ENCODE measurements at regions not wholly inside any gene's neighbourhood (a gene's known extent, or its start where the extent isn't known, plus 50 kb on each side); places are given as distances from the start of the nearest gene placed in this dataset.

DNA sequence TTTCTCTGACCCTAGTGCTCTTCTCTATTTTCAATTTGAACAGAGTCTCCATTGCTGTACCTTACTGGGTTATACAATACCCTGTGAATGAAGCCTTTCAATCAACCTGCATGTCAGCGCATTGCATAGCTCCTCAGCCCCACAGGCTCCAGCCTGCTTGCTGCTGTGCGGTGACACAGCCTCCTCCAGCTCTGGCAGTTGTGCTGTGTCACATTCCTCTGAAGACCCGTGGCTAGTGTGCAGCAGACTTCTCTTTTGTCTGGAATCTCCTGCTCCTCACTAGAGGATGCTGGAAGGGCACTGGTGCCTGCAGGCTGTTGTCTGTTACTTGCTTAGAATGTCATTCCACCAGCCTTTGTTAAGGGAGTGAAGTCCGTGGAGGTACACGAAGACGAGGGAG lies 390.1 kb upstream of the B3GAT1 start:
- H3K27me3 ChIP-seq: peaks cover 26% of the 10 kb centered on the region
- H3K36me3 ChIP-seq: no peaks in the 10 kb centered on the region
- H3K9me3 ChIP-seq: no peaks in the 10 kb centered on the region
- no peak overlapping the region for H3K4me3 ChIP-seq
- no peak for DNase-seq

DNA sequence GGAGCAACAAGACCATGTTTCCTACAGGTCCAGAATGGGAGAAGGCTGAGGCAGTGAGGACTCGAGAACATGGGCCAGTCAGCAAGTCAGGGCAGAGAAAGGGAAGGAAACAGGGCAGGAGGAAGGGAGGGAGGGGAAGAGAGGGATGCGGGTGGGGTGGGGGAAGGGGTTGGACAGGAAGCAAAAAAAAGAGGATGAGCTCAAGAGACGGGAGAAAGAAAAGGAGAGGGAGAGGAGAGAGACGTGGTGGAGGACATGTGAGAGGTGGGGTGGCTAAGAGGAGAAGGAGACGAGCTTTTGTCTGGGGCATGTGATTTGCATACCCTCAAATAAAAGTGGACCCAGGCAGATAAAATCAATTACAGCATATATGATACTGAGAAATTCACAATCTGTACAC lies 389.5 kb upstream of the B3GAT1 start:
- H3K4me3 ChIP-seq: no peak overlapping the region
- peaks cover 26% of the 10 kb centered on the region for H3K27me3 ChIP-seq
- no peaks in the 10 kb centered on the region for H3K9me3 ChIP-seq
- no peaks in the 10 kb centered on the region for H3K36me3 ChIP-seq
- DNase-seq: no peak

DNA sequence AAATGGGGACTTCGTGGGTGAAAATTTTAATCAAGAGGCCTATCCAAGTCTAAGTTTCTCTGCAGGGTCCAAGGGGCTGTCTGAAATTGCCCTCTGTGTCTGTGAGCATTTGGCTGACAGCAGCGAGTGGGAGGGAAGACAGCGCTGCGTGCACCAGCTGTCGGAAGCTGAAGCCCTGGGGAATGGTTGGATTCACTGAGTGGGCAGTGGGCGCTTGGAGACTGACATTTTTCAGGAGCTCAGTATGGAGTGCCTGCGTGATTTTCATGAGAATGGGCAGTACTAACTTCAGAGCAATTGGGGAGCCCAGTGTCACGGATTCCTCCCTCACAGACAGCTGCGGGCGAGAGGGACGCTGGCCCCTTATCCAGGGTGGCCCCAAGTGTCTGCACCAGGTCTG lies 388.8 kb upstream of the B3GAT1 start:
- H3K36me3 ChIP-seq: no peaks in the 10 kb centered on the region
- DNase-seq: no peak
- H3K27me3 ChIP-seq: peaks cover 26% of the 10 kb centered on the region
- H3K4me3 ChIP-seq: no peak overlapping the region
- H3K9me3 ChIP-seq: no peaks in the 10 kb centered on the region

DNA sequence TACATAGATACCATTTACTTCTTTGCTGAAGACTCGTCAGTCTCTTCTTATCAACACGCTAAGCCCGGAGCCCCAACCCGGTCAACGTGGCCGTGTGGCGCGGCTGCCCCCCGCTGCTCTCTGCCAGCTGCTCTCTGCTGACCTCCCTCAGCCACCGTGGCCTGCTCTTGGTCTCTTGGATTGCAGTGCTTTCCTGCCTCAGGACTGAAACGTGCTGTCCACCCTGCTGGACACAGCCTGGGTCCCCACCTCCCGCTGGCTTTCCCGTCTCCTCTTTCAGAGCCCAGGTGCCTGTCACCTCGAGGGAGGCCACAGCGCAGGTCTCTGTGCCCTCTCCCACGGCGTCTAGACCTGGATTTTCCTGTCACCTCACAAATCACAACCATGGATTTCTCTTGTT lies 388.1 kb upstream of the B3GAT1 start:
- Histone ChIP-seq H3K27me3 (peaks cover 20% of the 10 kb centered on the region), H3K9me3 (no peaks in the 10 kb centered on the region), H3K4me3 (no peak overlapping the region), H3K36me3 (no peaks in the 10 kb centered on the region)
- no peak for DNase-seq

DNA sequence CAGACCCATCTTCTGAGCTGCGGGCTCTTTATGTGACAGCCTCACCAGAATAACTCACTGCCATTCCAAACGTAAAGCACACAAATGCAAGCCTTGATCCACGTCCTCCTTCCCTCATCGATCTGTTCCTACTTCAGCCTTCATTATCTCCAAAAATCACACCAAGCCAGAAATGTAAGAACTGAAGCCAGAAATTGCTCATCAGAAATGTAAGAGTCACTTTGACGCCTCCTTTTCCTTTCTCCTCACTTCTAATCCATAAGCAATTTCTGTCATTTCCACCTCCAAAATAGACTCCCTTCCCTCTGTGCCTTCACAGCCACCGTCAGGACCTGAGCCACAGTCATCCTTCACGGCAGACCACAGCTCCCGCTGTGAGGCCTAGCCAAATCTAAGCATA lies 387.3 kb upstream of the B3GAT1 start:
- H3K36me3 ChIP-seq: no peaks in the 10 kb centered on the region
- H3K27me3 ChIP-seq: peaks cover 15% of the 10 kb centered on the region
- no peak for DNase-seq
- no peaks in the 10 kb centered on the region for H3K9me3 ChIP-seq
- H3K4me3 ChIP-seq: no peak overlapping the region

DNA sequence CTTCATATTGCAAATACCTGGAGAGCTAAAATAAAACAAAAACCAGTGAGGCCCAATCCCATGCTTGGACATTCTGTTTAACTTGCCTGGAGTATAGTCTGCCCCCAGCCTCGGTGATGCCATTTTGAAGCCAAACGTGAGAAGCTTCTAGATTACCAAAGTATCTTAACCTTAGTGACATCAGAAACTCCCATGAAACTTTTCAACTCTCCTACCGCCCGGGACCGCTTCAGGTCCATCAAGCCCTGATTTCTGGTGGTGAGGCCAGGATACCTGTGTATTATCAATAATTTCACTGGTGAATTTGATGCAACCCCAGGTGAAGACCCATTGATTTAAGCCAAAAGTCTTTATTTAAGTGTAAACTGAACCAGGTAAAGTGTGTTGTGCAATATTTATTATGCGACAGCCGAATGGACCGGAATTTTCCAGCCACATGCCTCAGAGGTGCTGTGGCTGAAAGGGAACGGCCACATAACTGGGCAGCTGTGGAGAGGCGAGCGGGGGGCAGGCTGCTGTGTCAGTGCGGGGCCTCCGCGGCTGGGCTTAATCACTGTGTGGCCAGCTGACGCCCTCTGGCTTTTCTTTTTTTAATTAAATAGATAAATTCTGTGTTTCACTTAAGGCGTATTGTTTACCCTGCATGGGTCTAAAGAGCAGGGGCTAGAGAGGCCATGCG lies 385.5 kb upstream of the B3GAT1 start:
- no peak for DNase-seq
- H3K36me3 ChIP-seq: no peaks in the 10 kb centered on the region
- peaks cover 8% of the 10 kb centered on the region for H3K27me3 ChIP-seq
- H3K4me3 ChIP-seq: no peak overlapping the region
- H3K9me3 ChIP-seq: no peaks in the 10 kb centered on the region

DNA sequence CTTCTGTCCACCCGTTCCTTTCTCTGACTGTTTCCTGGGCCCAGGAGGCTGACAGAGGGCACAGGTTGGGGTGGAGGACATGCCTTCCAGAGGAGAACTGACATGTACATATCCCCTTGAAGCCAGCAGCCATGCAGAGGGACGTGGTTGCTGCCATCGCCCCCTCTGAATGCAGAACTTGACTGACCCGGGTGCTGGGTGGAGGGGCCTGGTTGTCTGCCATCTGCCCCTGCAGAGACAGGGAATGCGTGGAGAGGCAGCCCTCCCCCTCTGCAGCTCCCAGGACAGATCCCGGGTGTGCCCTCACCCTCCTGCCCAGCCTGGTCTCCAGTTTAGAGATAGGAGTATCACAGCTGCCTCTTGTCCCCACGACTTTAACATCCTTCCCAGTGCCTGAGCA lies 383.0 kb upstream of the B3GAT1 start:
- no peak for DNase-seq
- Histone ChIP-seq H3K4me3 (no peak overlapping the region), H3K36me3 (no peaks in the 10 kb centered on the region), H3K9me3 (no peaks in the 10 kb centered on the region), H3K27me3 (peaks cover 9% of the 10 kb centered on the region)

DNA sequence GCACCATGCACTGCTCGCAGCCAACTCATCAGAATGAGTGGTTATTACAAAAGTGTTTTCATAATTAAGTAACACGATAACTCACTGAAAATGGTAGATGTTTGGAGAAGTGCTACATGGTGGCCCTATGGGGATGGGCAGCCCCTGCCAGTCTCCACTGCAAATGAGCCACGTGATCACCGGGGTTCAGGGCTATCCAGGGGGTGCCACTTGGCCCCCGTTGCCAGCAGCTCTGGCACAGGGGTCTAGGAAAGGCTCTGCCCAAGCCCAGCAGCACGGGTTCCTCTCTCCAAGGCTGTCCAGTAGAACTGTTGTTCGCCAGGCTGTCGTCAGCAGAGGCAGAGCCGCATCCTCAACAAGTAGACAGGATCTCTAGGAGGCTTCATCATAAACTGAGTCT lies 382.1 kb upstream of the B3GAT1 start:
- no peaks in the 10 kb centered on the region for H3K36me3 ChIP-seq
- H3K27me3 ChIP-seq: peaks cover 9% of the 10 kb centered on the region
- H3K4me3 ChIP-seq: no peak overlapping the region
- no peak for DNase-seq
- no peaks in the 10 kb centered on the region for H3K9me3 ChIP-seq

DNA sequence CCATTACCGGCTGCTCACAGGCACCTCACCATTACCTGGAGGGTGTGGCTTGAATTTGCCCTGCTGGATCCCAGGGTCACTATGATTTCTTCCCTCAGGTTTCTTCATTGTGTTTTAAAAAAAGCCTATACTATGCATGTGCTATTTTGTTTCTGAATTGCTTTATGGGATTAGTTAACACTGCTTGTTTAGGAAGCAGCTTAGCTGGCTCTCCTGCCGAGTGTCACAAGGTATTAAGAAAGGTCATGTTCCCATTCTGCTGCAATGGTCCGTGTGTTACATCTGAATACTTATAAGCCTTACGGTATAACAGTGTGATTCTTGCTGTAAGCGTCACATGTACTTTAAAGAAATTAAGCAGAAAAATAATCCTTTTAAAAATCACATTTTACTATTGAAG lies 380.6 kb upstream of the B3GAT1 start:
- peaks cover 12% of the 10 kb centered on the region for H3K27me3 ChIP-seq
- no peaks in the 10 kb centered on the region for H3K36me3 ChIP-seq
- DNase-seq: no peak
- H3K9me3 ChIP-seq: no peaks in the 10 kb centered on the region
- no peak overlapping the region for H3K4me3 ChIP-seq

DNA sequence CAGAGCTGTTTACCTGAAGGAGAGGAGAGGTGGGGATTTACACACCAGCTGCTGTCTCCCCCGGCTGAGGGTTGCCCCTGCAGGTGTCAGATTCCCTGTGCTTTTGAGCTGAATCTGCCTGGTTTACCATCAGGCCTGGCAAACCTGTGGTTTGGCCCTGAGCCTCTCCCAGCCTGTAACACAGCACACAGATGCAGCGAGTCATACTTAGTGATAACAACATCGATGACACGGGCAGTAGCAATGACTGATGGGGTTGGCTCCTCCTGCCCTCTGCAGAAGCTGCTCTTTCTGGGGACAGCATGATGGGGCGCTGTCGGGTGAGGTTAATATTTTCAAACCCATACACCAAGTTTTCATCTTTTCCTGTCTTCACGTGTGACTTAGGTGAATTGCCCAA lies 380.0 kb upstream of the B3GAT1 start:
- H3K36me3 ChIP-seq: no peaks in the 10 kb centered on the region
- no peak overlapping the region for H3K4me3 ChIP-seq
- DNase-seq: peak; percentile 19
- no peaks in the 10 kb centered on the region for H3K9me3 ChIP-seq
- peaks cover 14% of the 10 kb centered on the region for H3K27me3 ChIP-seq

DNA sequence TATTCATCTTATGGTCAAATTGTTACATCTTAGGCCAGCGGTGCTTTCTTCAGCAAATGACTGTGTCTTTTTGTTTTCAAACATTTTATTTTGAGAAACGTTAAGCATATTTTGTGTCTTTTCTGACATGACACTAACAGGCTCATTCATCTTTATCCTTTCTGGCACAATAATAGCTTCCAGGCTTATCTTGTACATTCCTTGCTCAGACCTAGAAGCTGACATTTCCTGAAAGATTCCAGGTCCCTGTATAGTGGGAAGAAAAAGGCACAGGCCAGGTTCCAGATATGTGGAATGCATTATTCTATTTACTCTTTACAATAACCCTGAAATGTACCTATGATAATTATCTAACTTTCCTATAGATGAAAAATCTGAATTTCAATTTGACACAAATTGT lies 379.1 kb upstream of the B3GAT1 start:
- no peaks in the 10 kb centered on the region for H3K9me3 ChIP-seq
- no peak overlapping the region for H3K4me3 ChIP-seq
- peaks cover 15% of the 10 kb centered on the region for H3K27me3 ChIP-seq

DNA sequence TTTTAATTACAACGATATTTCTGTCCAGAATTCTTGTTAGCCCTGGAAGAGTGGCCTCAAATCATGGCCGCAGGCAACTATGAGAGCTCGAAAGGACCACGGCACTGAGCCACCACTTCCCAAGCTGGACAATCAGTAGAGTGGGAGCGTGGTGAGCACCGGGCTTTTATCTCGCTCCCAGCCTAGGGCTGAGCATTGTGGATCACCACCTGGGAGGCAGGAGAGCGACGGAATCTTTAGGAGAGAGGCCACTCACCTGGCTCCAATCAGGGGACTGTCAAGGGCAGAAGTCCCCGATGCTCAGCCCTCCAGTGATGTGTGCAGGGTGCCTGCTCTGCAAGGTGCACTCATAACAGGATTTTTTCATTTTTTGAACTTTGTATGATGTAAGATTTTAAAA lies 377.1 kb upstream of the B3GAT1 start:
- Histone ChIP-seq H3K9me3 (no peaks in the 10 kb centered on the region), H3K36me3 (no peaks in the 10 kb centered on the region), H3K4me3 (no peak overlapping the region), H3K27me3 (peaks cover 14% of the 10 kb centered on the region)
- no peak for DNase-seq

More for the DNA sequence above, 379.1 kb upstream of the B3GAT1 start:
- no peak for DNase-seq
- no peaks in the 10 kb centered on the region for H3K36me3 ChIP-seq

DNA sequence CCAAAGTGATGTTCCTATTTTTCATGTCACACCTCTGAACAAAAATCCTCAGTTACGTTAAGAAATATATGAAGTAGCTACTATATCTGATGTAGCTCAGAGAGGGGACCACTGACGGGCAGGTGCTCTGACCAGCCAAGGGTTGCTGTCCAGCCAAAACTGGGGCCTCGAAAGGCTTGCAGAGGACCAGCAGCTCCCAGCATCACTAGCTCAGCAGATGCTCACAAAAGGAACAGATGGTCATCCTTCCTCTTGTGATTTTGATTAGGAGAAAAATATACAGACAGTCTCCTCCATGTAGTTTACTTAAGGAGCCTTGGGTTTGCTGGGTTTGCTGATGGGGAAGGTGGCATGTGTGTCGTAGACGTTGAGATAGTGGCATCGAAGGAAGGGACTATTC lies 374.6 kb upstream of the B3GAT1 start:
- DNase-seq: no peak
- Histone ChIP-seq H3K9me3 (no peaks in the 10 kb centered on the region), H3K27me3 (peaks cover 10% of the 10 kb centered on the region), H3K36me3 (no peaks in the 10 kb centered on the region), H3K4me3 (no peak overlapping the region)

DNA sequence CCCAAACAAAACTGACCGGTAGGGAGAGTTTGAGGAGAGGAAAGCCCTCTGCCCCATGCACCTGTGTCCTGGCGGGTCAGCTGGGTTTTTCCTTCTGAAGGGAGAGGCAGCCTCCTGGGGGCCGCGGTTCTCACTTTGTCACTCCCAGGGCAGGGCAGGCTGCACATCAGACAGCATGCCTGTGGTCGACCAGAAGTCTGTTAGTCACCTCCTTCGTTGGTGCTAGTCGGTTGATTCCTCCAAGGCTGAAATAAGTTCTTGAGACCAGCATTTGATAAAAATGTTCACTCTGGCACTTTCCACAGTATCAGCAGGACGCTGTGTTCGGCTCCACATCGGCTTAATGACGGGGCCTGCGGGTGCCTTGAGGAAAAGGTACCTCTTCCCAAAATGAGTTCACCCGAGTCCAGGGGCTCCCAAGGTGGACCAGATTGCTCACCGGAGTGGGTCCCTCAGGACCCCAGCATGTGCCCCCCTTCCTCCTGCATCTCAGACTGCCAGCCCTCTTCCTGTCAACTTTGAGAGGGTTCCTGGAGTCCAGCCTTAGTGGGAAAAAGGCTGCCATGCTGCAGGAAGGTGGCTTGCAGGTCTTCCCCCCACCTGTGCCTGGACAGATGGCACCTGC lies 373.7 kb upstream of the B3GAT1 start:
- no peak overlapping the region for H3K4me3 ChIP-seq
- H3K36me3 ChIP-seq: no peaks in the 10 kb centered on the region
- H3K9me3 ChIP-seq: no peaks in the 10 kb centered on the region
- no peak for DNase-seq
- H3K27me3 ChIP-seq: peaks cover 6% of the 10 kb centered on the region; the same call in 1 of the 2 replicates

DNA sequence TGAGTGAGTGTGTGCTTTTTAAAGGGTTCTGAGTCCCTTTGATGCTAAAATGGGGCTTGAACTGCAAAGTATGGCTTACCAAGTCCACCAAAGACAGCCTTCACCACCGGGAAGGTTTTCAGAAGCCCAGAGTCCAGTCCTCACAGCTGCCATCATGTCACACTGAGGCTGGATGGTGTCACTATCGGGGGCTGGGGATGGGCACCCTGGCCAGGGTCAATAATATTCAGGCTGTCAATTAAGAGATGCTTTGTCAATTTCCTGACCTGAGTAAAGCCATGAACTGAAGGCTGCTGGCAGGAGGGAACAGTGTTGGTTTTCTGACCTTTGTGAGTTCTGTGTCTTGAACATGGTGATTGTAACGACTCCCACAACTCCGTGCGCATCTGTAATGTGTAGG lies 373.0 kb upstream of the B3GAT1 start:
- H3K4me3 ChIP-seq: no peak overlapping the region
- peaks cover 6% of the 10 kb centered on the region; the same call in 1 of the 2 replicates for H3K27me3 ChIP-seq
- H3K36me3 ChIP-seq: no peaks in the 10 kb centered on the region
- no peak for DNase-seq
- H3K9me3 ChIP-seq: no peaks in the 10 kb centered on the region

DNA sequence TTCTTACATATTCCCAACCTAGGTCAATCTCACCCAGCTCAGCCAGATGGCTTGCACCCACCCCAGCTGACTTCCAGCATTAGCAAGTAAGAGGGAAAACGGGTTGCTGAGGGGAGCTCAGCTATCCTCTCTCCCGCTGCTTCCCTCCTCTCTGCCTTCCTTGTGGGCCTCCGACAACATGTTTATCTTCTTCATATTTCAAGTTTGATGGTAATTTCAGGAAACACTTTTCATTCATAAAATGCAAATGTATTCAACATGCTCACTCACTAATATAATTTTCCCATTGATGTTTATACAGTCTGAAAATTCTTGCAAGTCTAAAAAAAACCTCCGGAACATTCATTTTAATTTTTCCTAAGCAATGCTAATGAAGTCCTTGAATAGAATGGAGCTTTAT lies 372.5 kb upstream of the B3GAT1 start:
- no peak for DNase-seq
- H3K4me3 ChIP-seq: no peak overlapping the region
- H3K9me3 ChIP-seq: no peaks in the 10 kb centered on the region
- H3K27me3 ChIP-seq: peaks cover 6% of the 10 kb centered on the region; the same call in 1 of the 2 replicates
- H3K36me3 ChIP-seq: no peaks in the 10 kb centered on the region

DNA sequence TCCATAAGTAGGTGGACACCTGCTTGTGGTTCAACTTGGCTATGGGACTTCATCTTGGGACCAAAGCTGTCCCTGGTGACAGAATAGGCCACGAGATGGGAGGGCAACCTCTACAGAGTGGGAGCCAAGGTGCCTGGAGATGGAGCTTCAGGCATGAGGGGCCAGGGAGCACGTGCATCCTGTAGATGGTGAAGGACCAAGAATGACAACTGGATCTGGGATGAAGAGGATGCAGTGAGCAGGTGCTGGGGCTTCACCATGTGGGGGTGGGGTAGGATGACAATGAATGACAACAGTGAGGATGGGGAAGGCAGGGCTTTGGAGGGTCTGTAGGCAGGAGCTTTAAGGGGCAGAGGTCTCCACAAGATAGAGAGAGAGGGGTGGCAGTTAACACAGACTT lies 372.0 kb upstream of the B3GAT1 start:
- no peaks in the 10 kb centered on the region for H3K36me3 ChIP-seq
- no peak for DNase-seq
- H3K4me3 ChIP-seq: no peak overlapping the region
- H3K9me3 ChIP-seq: no peaks in the 10 kb centered on the region
- H3K27me3 ChIP-seq: peaks cover 7% of the 10 kb centered on the region; the same call in 1 of the 2 replicates

DNA sequence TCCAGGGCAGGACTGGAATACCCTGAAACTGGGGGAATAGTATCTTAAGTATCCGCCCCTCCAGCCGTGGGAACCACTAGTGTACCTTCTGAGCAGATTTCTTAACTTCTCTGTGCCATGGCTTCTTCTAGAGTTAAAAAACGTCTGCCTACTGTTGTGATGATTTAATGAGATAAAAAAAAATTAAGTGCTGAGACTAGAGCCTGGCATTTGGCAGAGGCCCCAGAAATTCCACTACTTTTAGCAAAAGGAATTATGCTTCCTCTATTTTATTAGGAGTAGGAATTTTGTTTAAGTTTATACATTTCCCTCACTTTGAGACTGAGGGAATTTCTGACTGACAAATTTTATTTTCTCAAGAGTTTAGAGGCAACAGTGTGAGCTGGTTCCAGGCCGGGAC lies 371.2 kb upstream of the B3GAT1 start:
- Histone ChIP-seq H3K27me3 (peaks cover 8% of the 10 kb centered on the region; the same call in 1 of the 2 replicates), H3K4me3 (no peak overlapping the region), H3K36me3 (no peaks in the 10 kb centered on the region), H3K9me3 (no peaks in the 10 kb centered on the region)
- DNase-seq: no peak
